ENCODE measurements at regions not wholly inside any gene's neighbourhood (a gene's known extent, or its start where the extent isn't known, plus 50 kb on each side); places are given as distances from the start of the nearest gene placed in this dataset.

GRCh38 chr11:112728716-112729115 is 232.5 kb upstream of the NCAM1 start:
- TF ChIP-seq POLR2A (IDR thresholded peaks at IDR 0.05; ENCODE audit: low read length) (no peak), GATA1 (IDR thresholded peaks at IDR 0.05; ENCODE audit: low read depth, low read length) (no peak)

Measured in erythroblast (primary cell).